BLaER1 treated with 17β-estradiol and CSF1 and Interleukin-3, amounts not matched to agents 10 nM and 100 nM (cell line): ENCODE measurements at regions not wholly inside any gene's neighbourhood (a gene's known extent, or its start where the extent isn't known, plus 50 kb on each side); places are given as distances from the start of the nearest gene placed in this dataset.
A peak's percentile ranks its signal among the peaks of the same experiment; 100 is the strongest.
"Not testable (repeated sequence)": the region's sequence is repeated elsewhere in the genome, so short reads cannot be mapped to it uniquely, and the experiment has no call there.

ENCODE experiments used
- H3K27ac ChIP-seq, 11 experiments: shearing (Covaris generic); formaldehyde crosslinking; 2 replicates each; pipeline ENCODE4 v1.8.1; 2022
- H3K27me3 ChIP-seq, 11 experiments: shearing (Covaris generic); formaldehyde crosslinking; 2 replicates each; pipeline ENCODE4 v1.8.1; 2022
- H3K36me3 ChIP-seq, 11 experiments: shearing (Covaris generic); formaldehyde crosslinking; 2 replicates each; pipeline ENCODE4 v1.8.1; 2022
- H3K4me1 ChIP-seq, 10 experiments: shearing (Covaris generic); formaldehyde crosslinking; 2 replicates each; pipeline ENCODE4 v1.8.1; 2022
- H3K4me2 ChIP-seq, 11 experiments: shearing (Covaris generic); formaldehyde crosslinking; 2 replicates each; pipeline ENCODE4 v1.8.1; 2022
- H3K4me3 ChIP-seq, 10 experiments: shearing (Covaris generic); formaldehyde crosslinking; 2 replicates each; pipeline ENCODE4 v1.8.1; 2022
- H3K9ac ChIP-seq, 11 experiments: shearing (Covaris generic); formaldehyde crosslinking; 2 replicates each; pipeline ENCODE4 v1.8.1; 2022
- H3K9me3 ChIP-seq, 11 experiments: shearing (Covaris generic); formaldehyde crosslinking; replicated peaks in 1 of 11; 2 replicates each; pipeline ENCODE4 v1.8.1; 2022
- H4K20me1 ChIP-seq, 11 experiments: shearing (Covaris generic); formaldehyde crosslinking; 2 replicates each; pipeline ENCODE4 v1.8.1; 2022
- Cebpa-rat ChIP-seq, 11 experiments: shearing (Covaris generic); IDR thresholded peaks; 2 replicates each; pipeline ENCODE4 v1.8.1; 2022

GRCh38 chr2:132220589-132220988, 58.8 kb upstream of the ANKRD30BL start:
- not testable (repeated sequence) for H3K36me3 ChIP-seq, H3K9ac ChIP-seq, H3K27me3 ChIP-seq, H3K4me3 ChIP-seq, H3K27ac ChIP-seq, H3K4me1 ChIP-seq, H3K9me3 ChIP-seq, H4K20me1 ChIP-seq, H3K4me2 ChIP-seq

DNA sequence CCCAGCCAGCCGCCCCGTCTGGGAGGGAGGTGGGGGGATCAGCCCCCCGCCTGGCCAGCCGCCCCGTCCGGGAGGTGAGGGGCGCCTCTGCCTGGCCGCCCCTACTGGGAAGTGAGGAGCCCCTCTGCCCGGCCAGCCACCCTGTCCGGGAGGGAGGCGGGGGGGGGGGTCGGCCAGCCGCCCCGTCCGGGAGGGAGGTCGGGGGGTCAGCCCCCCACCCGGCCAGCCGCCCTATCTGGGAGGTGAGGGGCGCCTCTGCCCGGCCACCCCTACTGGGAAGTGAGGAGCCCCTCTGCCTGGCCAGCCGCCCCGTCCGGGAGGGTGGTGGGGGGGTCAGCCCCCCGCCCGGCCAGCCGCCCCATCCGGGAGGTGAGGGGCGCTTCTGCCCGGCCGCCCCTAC, 60.1 kb upstream of the ANKRD30BL start:
- H3K27ac ChIP-seq, H3K9me3 ChIP-seq, H3K27me3 ChIP-seq, H3K4me1 ChIP-seq, H3K4me2 ChIP-seq, H3K36me3 ChIP-seq, H3K4me3 ChIP-seq, H3K9ac ChIP-seq, H4K20me1 ChIP-seq: not testable (repeated sequence)

DNA sequence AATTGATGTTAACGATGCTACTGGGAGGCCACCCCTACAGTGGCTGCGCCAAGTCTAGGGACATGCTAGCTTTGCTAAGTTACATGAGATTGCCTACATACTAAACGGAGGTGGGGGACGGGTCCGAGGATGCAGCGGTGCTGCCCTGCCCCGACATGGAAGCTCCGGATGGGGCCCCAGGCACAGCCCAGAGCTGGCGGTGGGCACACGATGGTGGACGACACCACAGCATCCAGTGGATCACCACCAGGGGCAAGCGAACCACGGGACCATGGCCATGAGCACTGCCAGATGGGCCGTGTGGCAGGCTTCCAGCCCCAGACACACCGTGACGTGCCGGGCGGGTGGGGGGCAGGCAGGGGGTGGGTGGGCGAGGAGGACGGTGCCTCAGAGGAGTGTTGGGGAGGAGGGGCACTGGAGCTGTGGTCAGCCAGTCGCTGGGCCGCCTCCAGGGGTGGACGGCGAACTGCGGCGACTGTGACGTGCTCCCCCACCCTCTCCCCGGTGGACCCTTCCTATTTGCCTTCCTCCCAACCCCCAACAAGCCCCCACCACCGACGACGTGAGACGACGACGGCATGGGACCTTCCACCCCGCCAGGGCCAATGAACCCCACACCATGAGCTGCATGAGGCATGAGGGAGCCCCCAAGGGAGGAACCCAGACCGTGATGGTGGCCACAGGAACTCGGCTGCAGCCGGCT, 90.6 kb upstream of the ANKRD30BL start:
- Histone ChIP-seq H3K4me1 (no peaks in the 10 kb centered on the region), H3K36me3 (no peaks in the 10 kb centered on the region), H3K9me3 (peaks cover 55 to 72% (median 66%) of the 10 kb centered on the region in 11 experiments), H3K9ac (no peak overlapping the region), H3K27ac (no peak overlapping the region), H3K27me3 (no peaks in the 10 kb centered on the region), H3K4me3 (no peak overlapping the region), H3K4me2 (no peak overlapping the region), H4K20me1 (no peaks in the 10 kb centered on the region)
- TF ChIP-seq Cebpa-rat (IDR thresholded peaks at IDR 0.05), result no peak

DNA sequence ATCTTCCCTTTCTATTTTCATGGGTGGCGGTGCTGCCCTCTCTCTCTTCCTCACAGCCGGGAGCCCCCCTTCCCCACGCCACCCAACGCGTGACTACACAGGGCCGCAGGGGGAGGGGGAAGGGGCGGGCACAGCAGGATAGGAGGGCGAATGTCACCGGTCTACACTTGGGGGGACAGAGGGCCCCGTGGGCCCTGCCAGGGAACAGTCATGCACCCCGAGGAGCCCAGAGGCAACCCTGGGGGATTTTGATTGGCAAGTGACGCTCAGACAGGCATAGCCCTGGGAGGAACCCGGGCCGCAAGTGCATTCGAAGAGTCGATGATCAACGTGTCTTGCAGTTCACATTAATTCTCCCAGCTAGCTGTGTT, 91.1 kb upstream of the ANKRD30BL start:
- H3K27me3 ChIP-seq, result no peaks in the 10 kb centered on the region
- no peaks in the 10 kb centered on the region for H3K36me3 ChIP-seq
- H3K4me2 ChIP-seq, result no peak overlapping the region
- no peak overlapping the region for H3K4me3 ChIP-seq
- H3K4me1 ChIP-seq, result no peaks in the 10 kb centered on the region
- H4K20me1 ChIP-seq, result no peaks in the 10 kb centered on the region
- H3K27ac ChIP-seq, result no peak overlapping the region
- TF ChIP-seq Cebpa-rat (IDR thresholded peaks at IDR 0.05), result no peak
- H3K9ac ChIP-seq, result no peak overlapping the region
- peaks cover 60 to 78% (median 71%) of the 10 kb centered on the region in 11 experiments for H3K9me3 ChIP-seq

DNA sequence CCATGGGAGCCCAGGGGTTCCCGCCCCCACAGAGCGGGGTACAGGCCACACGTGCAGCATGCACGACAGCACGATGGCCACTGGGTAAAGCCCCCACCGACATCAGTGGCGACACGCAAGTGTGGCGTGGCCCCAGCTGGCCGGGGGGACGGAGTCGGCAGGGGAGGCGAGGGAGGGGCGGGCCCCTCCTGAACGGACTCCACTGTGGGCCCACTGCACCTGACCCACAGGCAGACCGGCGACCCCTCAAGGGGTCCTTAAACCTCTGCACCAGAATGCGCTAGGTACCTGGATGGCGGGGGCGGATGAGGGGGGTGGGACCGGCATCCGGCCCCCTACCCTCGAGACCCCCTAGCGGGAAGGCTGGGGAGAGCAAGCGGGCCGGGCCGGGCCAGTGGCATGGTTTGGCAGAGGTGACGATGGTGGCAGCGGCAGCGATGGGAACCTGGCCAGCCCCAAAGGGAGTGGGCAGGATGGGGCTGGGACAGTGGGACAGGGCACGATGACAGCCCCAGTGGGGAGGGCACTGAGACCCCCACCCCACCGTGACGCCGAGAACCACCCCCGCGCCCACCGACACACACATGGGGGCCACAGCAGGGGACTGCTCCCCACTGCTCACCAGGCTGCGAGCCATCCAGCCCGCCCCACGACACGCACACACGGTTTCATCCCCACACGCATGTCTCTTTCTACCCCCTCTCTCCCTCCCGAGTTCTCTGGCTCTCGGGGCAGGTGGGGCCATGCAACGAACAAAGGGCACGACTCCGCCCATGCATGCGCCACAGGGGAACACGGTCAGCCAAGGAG, 91.9 kb upstream of the ANKRD30BL start:
- H3K9me3 ChIP-seq, result peaks cover 67 to 84% (median 76%) of the 10 kb centered on the region in 11 experiments
- no peaks in the 10 kb centered on the region for H3K27me3 ChIP-seq
- no peak overlapping the region for H3K9ac ChIP-seq
- no peak for TF ChIP-seq Cebpa-rat (IDR thresholded peaks at IDR 0.05)
- no peak overlapping the region for H3K4me3 ChIP-seq
- no peaks in the 10 kb centered on the region for H4K20me1 ChIP-seq
- H3K4me1 ChIP-seq, result no peaks in the 10 kb centered on the region
- H3K36me3 ChIP-seq, result no peaks in the 10 kb centered on the region
- H3K27ac ChIP-seq, result no peak overlapping the region
- no peak overlapping the region for H3K4me2 ChIP-seq

DNA sequence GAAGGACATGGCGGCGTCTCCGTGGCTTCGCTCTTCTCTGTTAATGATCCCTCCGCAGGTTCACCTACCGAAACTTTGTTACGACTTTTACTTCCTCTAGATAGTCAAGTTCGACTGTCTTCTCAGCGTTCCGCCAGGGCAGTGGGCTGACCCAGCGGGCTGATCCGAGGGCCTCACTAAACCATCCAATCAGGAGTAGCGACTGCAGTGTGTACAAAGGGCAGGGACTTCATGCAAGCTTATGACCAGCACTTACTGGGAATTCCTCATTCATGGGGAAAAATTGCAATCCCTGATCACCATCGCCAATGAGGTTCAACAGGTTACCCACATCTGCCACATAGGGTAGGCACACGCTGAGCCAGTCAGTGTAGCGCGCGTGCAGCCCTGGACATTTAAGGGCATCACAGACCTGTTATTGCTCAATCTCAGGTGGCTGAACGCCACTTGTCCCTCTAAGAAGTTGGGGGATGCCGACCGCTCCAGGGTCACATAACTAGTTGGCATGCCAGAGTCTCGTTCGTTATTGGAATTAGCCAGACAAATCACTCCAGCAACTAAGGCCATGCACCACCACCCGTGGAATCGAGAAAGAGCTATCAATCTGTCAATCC, 92.7 kb upstream of the ANKRD30BL start:
- not testable (repeated sequence) for H3K9ac ChIP-seq, H3K4me3 ChIP-seq, H3K4me2 ChIP-seq, H3K27ac ChIP-seq, H3K4me1 ChIP-seq, H3K27me3 ChIP-seq, H4K20me1 ChIP-seq, H3K36me3 ChIP-seq
- peaks cover 64 to 80% (median 70%) of the 10 kb centered on the region in 11 experiments for H3K9me3 ChIP-seq

DNA sequence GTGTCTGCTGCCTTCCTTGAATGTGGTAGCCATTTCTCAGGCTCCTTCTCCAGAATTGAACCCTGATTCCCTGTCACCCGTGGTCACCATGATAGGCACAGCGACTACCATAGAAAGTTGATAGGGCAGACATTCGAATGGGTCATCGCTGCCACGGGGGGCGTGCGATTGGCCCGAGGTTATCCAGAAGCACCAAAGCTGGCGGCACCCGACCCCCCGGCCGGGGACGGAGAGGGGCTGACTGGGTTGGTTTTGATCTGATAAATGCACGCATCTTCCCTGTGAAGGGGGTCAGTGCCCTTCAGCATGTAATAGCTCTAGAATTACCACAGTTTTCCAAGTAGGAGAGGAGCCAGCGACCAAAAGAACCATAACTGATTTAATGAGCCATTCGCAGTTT, 94.0 kb upstream of the ANKRD30BL start:
- no peaks in the 10 kb centered on the region for H3K4me1 ChIP-seq
- H4K20me1 ChIP-seq, result no peaks in the 10 kb centered on the region
- H3K27ac ChIP-seq, result no peak overlapping the region
- no peak for TF ChIP-seq Cebpa-rat (IDR thresholded peaks at IDR 0.05)
- H3K4me2 ChIP-seq, result no peak overlapping the region
- H3K9ac ChIP-seq, result no peak overlapping the region
- H3K36me3 ChIP-seq, result no peaks in the 10 kb centered on the region
- peaks cover 54 to 70% (median 59%) of the 10 kb centered on the region in 11 experiments for H3K9me3 ChIP-seq
- no peaks in the 10 kb centered on the region for H3K27me3 ChIP-seq
- no peak overlapping the region; a peak in 1 of 20 replicates for H3K4me3 ChIP-seq

DNA sequence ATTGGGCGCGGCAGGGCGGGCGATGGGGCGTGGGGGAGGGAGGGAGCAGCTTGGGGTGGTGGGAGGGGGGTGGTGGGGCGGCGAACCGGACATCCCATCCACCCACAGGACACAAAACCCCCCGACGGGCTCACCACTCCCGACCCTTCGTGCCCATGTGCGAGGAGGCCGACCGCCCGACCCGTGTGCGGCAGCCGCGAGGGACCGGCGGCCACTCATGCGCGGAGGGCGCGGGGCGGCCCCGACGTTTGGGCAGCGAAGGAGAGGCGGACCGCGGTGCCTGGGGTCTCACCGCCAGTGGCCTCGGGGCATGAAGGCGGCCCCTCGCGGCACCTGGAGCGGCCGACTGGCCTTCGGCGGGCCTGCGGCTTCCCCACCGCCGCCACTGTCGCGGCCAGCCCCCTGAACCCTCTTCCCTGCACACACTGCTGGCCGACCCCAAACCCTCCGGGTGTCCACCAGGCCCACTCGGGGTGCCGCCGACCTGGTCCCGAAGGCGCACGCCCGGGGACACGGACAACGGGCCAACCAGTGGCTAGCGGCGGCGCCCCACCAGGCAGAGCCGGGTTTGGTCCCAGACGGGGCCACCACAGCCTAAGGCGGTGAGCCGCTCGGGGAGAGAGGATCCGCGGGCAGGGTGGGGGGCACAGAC, 94.6 kb upstream of the ANKRD30BL start:
- Histone ChIP-seq H3K9me3 (peaks cover 54 to 70% (median 59%) of the 10 kb centered on the region in 11 experiments), H3K9ac (no peak overlapping the region), H3K36me3 (no peaks in the 10 kb centered on the region), H3K4me3 (0 out of 20 replicates have a peak overlapping the region, but pooled peaks of 2 of the 10 experiments have one; percentile 7 to 26), H4K20me1 (no peaks in the 10 kb centered on the region), H3K4me2 (no peak overlapping the region), H3K4me1 (no peaks in the 10 kb centered on the region), H3K27me3 (no peaks in the 10 kb centered on the region), H3K27ac (no peak overlapping the region)
- TF ChIP-seq Cebpa-rat (IDR thresholded peaks at IDR 0.05), result no peak

GRCh38 chr2:132256903-132257300, 95.2 kb upstream of the ANKRD30BL start:
- not testable (repeated sequence) for H3K4me2 ChIP-seq, H3K4me1 ChIP-seq, H4K20me1 ChIP-seq, H3K27me3 ChIP-seq, H3K36me3 ChIP-seq, H3K9ac ChIP-seq, H3K27ac ChIP-seq
- peaks cover 54 to 70% (median 59%) of the 10 kb centered on the region in 11 experiments for H3K9me3 ChIP-seq
- peak overlapping the region in 2 of 10 experiments; percentile 7 to 26; a peak in 1 of 20 replicates for H3K4me3 ChIP-seq

- peaks cover 54 to 67% (median 58%) of the 10 kb centered on the region in 11 experiments for H3K9me3 ChIP-seq
- H4K20me1 ChIP-seq, H3K36me3 ChIP-seq, H3K27ac ChIP-seq, H3K4me1 ChIP-seq, H3K27me3 ChIP-seq, H3K9ac ChIP-seq, H3K4me2 ChIP-seq: not testable (repeated sequence)
- H3K4me3 ChIP-seq, result peak overlapping the region in 2 of 10 experiments; percentile 7 to 26; a peak in 1 of 20 replicates
Measured at GRCh38 chr2:132257301-132258171, 95.8 kb upstream of the ANKRD30BL start.

DNA sequence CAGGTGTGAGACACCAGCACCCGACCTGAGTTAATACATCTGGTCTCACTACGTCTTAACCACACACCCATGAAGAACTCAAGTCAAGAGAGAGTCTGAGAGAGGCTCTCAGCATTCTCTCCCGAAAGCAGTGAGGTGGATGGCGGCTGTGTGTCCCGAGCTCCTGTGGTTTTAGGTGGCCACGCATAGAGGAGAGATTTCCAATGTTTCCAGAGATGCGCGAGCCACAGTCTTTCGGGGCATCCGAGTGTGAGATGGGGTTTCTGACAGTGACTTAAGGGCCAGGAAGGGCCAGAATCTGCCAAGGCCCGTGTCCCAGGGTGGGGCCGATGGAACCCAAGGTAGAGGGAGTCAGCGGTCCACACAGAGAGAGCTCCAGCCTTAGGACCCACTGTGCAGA, 97.5 kb upstream of the ANKRD30BL start:
- H3K27ac ChIP-seq, H3K4me3 ChIP-seq, H3K27me3 ChIP-seq, H3K9ac ChIP-seq, H4K20me1 ChIP-seq, H3K4me1 ChIP-seq, H3K36me3 ChIP-seq, H3K4me2 ChIP-seq: not testable (repeated sequence)
- H3K9me3 ChIP-seq, result peaks cover 39 to 50% (median 41%) of the 10 kb centered on the region in 11 experiments

DNA sequence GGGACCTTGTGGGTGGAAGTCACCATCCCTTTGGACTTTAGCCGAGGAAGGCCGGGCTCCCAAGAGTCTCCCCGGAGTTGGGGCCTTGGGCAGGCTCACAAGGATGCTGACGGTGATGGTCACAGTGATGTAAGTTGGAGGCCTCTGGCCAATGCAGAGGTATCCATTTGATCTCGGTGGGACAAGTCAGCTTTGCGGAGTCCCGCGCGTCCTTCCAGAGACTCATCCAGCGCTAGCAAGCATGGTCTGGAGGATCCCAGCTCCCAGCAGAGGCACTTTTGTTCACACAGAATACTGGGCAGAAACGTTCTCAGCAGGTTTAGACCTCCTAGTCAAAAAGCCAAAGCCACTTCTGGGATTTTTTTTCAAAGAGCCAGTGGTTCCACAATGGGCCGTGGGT, 103.8 kb upstream of the ANKRD30BL start:
- H3K9ac ChIP-seq, H4K20me1 ChIP-seq, H3K9me3 ChIP-seq, H3K27ac ChIP-seq, H3K36me3 ChIP-seq, H3K27me3 ChIP-seq, H3K4me3 ChIP-seq, H3K4me2 ChIP-seq: not testable (repeated sequence)
- H3K4me1 ChIP-seq, result peaks cover 9 to 20% (median 15%) of the 10 kb centered on the region in 10 experiments
